GM21423 (cell line): ENCODE measurements at regions not wholly inside any gene's neighbourhood (a gene's known extent, or its start where the extent isn't known, plus 50 kb on each side); places are given as distances from the start of the nearest gene placed in this dataset.
"Not testable (repeated sequence)": the region's sequence is repeated elsewhere in the genome, so short reads cannot be mapped to it uniquely, and the experiment has no call there.

Experiments used
- ATAC-seq: cut with Tn5 transposase; IDR thresholded peaks from one replicate; pipeline ENCODE4 v1.9.1; 2021; ENCODE audit warnings: mild to moderate bottlenecking, moderate library complexity; ENCODE audit not compliant: unreplicated experiment

DNA sequence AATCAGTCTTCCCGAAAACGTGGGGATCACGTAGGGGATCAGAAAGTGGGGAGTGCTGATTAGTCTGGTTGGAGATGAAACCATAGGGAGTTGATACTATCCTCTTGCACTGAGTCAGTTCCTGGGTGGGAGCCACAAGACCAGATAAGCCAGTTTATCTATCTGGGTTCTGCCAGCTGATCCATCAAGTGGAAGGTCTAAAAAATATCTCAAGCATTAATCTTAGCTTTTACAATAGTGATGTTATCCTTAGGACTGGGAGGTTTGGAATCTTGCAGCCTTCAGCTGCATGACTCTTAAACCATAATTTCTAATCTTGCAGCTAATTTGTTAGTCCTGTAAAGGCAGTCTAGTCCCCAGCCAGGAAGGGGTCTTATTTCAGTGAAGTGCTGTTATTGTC lies 2474.2 kb downstream of the PCDH9 start:
- ATAC-seq: no peak

GRCh38 chr13:64753233-64754000 lies 2476.7 kb downstream of the PCDH9 start:
- no peak for ATAC-seq

DNA sequence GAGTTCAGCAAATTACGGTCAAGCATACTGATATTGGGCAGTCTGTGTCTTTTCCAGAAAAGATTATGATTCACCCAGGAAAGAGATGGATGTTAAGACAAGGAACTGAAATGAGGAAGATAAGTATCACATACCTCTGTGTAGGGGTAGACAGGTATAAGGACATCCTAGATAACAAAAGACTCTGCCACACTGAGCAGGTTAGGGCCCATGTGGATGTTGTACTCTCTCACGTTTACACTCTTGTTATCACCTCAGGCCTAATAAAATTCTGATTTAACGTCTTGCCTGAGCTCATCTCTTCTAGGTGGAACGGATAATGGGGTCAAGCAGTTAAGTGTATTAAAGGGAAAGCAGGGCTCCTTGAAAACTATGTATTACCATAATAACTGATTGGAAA lies 2480.8 kb downstream of the PCDH9 start:
- ATAC-seq: no peak

DNA sequence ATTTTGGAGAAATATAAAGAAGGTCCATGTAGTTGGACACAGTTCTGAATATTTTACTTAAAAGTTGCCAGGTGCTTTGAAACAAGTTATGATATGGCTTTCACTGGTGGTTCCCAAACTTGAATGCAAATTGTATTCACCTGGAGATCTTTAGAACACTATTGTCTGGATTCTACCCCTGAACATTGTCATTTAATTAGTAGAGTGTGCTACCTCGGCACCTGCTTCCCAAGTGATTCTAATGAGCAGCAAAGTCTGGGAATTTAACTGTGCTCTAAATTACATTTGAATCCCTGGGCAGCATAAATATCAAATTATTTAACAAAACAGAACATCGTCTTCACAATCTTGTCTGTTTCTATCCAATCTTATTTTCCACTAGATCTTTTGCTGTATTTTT lies 2483.3 kb downstream of the PCDH9 start:
- no peak for ATAC-seq

DNA sequence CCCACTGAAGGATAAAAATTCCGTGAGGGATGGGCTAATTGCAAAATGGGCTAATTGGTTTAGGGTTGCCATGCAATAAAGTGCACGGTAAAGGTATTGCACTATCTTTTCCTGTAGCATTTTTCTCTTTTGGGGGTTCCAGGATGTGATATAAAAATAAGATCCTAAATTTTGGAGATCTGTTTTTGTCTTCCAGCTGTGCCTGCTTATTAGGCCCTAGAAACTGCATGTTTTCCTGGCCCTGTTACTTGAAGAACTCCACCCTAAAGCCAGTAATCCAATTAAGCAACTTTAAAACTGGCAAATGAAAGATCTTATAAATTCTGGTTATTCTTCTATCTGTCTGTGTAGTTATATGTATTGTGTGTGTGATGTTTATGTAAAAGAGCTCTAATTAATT lies 2489.6 kb downstream of the PCDH9 start:
- no peak for ATAC-seq

- no peak for ATAC-seq
These were observed 2504.6 kb downstream of the PCDH9 start for GRCh38 chr13:64725492-64725891.

GRCh38 chr13:64723724-64724123 lies 2506.4 kb downstream of the PCDH9 start:
- no peak for ATAC-seq

- no peak for ATAC-seq
These were observed 2512.0 kb downstream of the PCDH9 start for GRCh38 chr13:64718116-64718515.

GRCh38 chr13:64716936-64717335 lies 2513.2 kb downstream of the PCDH9 start:
- ATAC-seq: no peak

DNA sequence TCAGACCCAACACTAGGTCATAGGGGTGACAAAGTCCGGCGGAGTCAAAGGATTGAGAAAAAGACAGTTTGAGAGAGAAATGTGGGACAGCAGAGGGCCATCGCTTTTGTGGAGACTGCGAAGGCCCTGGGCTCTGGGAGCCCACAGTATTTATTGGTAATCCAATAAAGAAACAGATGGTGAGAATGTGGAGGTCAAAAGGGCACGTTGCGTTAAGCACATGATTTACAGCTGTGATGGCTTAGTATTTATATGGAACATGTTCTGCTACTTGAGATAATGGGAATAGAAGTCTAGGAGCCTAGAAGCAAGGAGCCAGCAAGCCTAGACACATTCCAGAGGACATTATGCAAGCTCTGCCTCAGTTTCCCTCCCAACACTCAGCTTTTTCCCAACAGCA lies 2521.1 kb downstream of the PCDH9 start:
- no peak for ATAC-seq

DNA sequence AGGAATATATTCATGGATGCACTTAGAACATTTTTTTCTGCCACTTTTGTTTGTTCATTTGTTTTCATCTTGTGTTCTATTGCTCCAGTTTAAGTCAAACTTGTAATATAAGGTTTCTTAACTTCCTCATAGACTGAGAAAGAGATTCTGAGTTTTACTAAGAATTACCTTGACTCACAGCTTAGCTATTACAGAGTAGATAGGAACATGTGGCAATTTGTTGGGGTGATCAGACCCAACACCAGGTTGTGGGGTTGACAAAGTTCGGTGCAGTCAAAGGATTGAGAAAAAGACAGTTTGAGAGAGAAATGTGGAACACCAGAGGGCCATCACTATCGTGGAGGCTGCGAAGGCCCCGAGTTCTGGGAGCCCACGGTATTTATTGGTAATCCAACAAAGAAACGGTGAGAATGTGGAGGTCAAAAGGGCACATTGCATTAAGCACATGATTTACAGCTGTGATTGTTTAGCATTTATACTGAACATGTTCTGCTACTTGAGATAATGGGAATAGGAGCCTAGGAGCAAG lies 2526.0 kb downstream of the PCDH9 start:
- no peak for ATAC-seq

DNA sequence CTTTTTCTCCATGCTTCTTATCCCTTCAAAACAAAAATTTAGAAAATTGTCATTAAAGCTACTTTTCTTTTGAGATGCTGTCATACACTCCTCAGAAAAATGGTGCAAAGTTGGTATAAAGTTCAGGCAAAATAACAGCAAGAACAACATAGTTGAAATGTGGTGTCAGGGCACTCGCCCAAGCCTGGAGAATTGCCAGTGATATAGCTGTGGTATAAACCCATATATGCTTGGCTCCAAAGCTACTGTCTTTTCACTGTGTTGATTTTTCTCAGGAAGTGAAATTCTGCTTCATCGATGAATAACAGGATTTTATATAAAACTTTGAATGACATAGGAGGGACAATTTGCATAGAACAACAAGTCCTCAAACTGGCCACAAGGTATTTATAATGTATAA lies 2532.9 kb downstream of the PCDH9 start:
- ATAC-seq: no peak

GRCh38 chr13:64688893-64689677 lies 2541.1 kb downstream of the PCDH9 start:
- no peak for ATAC-seq

GRCh38 chr13:64686536-64686935 lies 2543.6 kb downstream of the PCDH9 start:
- not testable (repeated sequence) for ATAC-seq

- no peak for ATAC-seq
These were observed 2545.3 kb downstream of the PCDH9 start for GRCh38 chr13:64684685-64685431.

- no peak for ATAC-seq
These were observed 2546.0 kb downstream of the PCDH9 start for GRCh38 chr13:64684108-64684507.

- ATAC-seq: no peak
These were observed 2549.4 kb downstream of the PCDH9 start for GRCh38 chr13:64680739-64681138.

DNA sequence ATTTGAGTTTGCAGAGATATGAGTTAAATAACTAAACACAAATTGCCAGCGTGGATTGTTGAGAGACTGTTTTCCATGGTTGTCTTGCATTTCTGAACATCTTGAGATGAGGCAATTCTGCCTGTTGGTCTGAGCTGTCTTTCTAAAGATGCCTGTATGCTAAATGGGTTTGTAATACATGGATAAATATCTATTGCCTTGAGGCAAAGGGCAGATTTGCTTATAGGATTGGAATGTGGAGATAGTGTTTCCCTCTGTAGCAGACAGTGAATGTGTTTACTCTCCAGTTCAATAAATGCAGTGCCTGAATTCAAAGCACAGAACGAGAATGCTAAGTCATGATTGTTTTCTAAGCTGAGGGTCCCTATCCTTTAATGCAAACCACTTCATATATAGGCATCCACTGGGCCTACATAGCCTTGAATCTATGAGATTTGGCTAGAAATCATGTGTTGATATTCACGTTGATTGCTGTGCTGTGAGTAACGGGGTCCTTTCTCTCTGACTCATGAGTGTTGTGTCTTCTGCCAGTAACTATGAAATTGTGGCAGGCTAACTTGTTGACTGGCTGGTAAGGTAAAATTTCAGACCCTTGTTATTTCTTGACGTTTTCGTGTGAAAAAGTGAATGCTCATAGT lies 2554.8 kb downstream of the PCDH9 start:
- no peak for ATAC-seq

GRCh38 chr13:64674126-64674525 lies 2556.0 kb downstream of the PCDH9 start:
- ATAC-seq: no peak

GRCh38 chr13:64672751-64673150 lies 2557.4 kb downstream of the PCDH9 start:
- ATAC-seq: no peak
